ENCODE measurements at regions not wholly inside any gene's neighbourhood (a gene's known extent, or its start where the extent isn't known, plus 50 kb on each side); places are given as distances from the start of the nearest gene placed in this dataset.
"Not testable (repeated sequence)": the region's sequence is repeated elsewhere in the genome, so short reads cannot be mapped to it uniquely, and the experiment has no call there.

DNA sequence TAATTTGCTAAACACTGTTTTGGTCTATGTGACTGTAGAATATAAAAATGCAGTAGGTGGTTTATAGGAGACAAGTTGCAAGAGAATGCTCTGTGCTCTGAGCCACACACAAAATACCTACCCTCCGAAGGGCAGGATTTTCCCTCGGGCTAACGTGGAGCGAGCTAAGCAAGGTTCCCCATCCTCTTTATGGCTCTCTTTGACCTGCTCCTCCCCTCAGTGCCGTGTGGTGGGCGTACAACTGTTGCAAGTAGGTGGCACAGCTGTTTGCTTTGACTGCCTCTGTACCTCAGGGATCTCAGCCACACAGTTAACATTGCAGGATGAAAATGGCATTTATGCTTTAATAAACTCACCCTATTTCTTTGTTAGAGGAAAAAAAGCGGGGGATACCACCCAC is 339.1 kb downstream of the SATB1 start:
- Histone ChIP-seq H3K36me3 (ENCODE audit: control insufficient read depth in 2 of 2, extremely low read depth in 1 of 2, insufficient read depth in 2 of 2, low read length in 2 of 2) (no peaks in the 10 kb centered on the region), H3K4me1 (ENCODE audit: control insufficient read depth, extremely low read depth, insufficient read depth, low read length) (no peaks in the 10 kb centered on the region), H2AFZ (ENCODE audit: control insufficient read depth, low read length) (no peak overlapping the region), H3K79me2 (ENCODE audit: control insufficient read depth, insufficient read depth, low read length) (no peaks in the 10 kb centered on the region), H3K4me3 (ENCODE audit: control insufficient read depth in 2 of 3, extremely low read depth in 1 of 3, insufficient read depth in 2 of 3, low read depth in 1 of 3, low read length in 3 of 3) (no peak overlapping the region), H3K4me2 (ENCODE audit: control insufficient read depth, extremely low read depth, insufficient read depth, low read depth, low read length) (no peak overlapping the region), H3K27me3 (ENCODE audit: control insufficient read depth, extremely low read depth, insufficient read depth, low read length) (no peaks in the 10 kb centered on the region), H4K20me1 (ENCODE audit: control insufficient read depth, extremely low read depth, insufficient read depth, low read length) (no peaks in the 10 kb centered on the region), H3K9ac (ENCODE audit: control insufficient read depth, extremely low read depth, insufficient read depth, low read length) (no peak overlapping the region), H3K27ac (ENCODE audit: control insufficient read depth, insufficient read depth, low read length) (no peak overlapping the region), H3K9me1 (ENCODE audit: control insufficient read depth, extremely low read depth, insufficient read depth, low read length) (no peaks in the 10 kb centered on the region), H3K9me3 (ENCODE audit: control insufficient read depth, low read depth, low read length) (no peaks in the 10 kb centered on the region)
- TF ChIP-seq, protein P1, sequence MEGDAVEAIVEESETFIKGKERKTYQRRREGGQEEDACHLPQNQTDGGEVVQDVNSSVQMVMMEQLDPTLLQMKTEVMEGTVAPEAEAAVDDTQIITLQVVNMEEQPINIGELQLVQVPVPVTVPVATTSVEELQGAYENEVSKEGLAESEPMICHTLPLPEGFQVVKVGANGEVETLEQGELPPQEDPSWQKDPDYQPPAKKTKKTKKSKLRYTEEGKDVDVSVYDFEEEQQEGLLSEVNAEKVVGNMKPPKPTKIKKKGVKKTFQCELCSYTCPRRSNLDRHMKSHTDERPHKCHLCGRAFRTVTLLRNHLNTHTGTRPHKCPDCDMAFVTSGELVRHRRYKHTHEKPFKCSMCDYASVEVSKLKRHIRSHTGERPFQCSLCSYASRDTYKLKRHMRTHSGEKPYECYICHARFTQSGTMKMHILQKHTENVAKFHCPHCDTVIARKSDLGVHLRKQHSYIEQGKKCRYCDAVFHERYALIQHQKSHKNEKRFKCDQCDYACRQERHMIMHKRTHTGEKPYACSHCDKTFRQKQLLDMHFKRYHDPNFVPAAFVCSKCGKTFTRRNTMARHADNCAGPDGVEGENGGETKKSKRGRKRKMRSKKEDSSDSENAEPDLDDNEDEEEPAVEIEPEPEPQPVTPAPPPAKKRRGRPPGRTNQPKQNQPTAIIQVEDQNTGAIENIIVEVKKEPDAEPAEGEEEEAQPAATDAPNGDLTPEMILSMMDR (optimal IDR thresholded peaks at IDR 0.05 in 1 of 3, IDR thresholded peaks at IDR 0.05 in 1 of 3, conservative IDR thresholded peaks at IDR 0.05 in 1 of 3; ENCODE audit: extremely low read depth in 1 of 3, insufficient read depth in 2 of 3, low read length in 3 of 3): no peak
- no peak for TF ChIP-seq EZH2 (IDR thresholded peaks at IDR 0.05; ENCODE audit: low read length)
- FAIRE-seq: no peak
- dilution Hi-C loops (cut with MboI; ENCODE audit: extremely low pct_ligation_motif_present, low sequenced_read_pairs): no loop called here
- no peak for DNase-seq (ENCODE audit: low read depth, low spot score)

DNA sequence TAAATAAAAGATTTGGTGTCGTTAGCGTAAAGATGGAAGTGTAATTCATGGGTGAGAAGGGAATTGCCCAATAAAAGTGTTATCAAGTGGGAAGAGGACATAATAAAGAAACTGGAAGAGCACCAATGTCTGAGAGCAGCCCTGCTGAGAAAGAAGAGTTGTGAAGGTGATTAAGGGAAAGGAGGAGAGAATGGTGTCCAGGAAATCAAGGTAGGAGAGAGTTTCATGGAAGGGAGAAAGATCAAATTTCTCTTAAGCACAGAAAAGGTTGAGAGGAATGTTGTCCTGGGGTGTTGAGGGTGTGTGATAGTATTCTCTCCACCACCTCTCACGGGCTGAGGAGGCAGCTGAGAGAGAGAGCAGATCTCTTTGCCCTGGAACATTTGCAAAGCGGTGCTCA is 339.7 kb downstream of the SATB1 start:
- Histone ChIP-seq H3K4me1 (ENCODE audit: control insufficient read depth, extremely low read depth, insufficient read depth, low read length) (peaks cover 2% of the 10 kb centered on the region), H3K27ac (ENCODE audit: control insufficient read depth, insufficient read depth, low read length) (no peak overlapping the region), H3K27me3 (ENCODE audit: control insufficient read depth, extremely low read depth, insufficient read depth, low read length) (no peaks in the 10 kb centered on the region), H3K79me2 (ENCODE audit: control insufficient read depth, insufficient read depth, low read length) (no peaks in the 10 kb centered on the region), H3K4me3 (ENCODE audit: control insufficient read depth in 2 of 3, extremely low read depth in 1 of 3, insufficient read depth in 2 of 3, low read depth in 1 of 3, low read length in 3 of 3) (no peak overlapping the region), H3K4me2 (ENCODE audit: control insufficient read depth, extremely low read depth, insufficient read depth, low read depth, low read length) (no peak overlapping the region), H3K9me3 (ENCODE audit: control insufficient read depth, low read depth, low read length) (no peaks in the 10 kb centered on the region), H3K9ac (ENCODE audit: control insufficient read depth, extremely low read depth, insufficient read depth, low read length) (no peak overlapping the region), H3K9me1 (ENCODE audit: control insufficient read depth, extremely low read depth, insufficient read depth, low read length) (no peaks in the 10 kb centered on the region), H4K20me1 (ENCODE audit: control insufficient read depth, extremely low read depth, insufficient read depth, low read length) (no peaks in the 10 kb centered on the region), H2AFZ (ENCODE audit: control insufficient read depth, low read length) (no peak overlapping the region), H3K36me3 (ENCODE audit: control insufficient read depth in 2 of 2, extremely low read depth in 1 of 2, insufficient read depth in 2 of 2, low read length in 2 of 2) (no peaks in the 10 kb centered on the region)
- dilution Hi-C loops (cut with MboI; ENCODE audit: extremely low pct_ligation_motif_present, low sequenced_read_pairs): no loop called here
- TF ChIP-seq EZH2 (IDR thresholded peaks at IDR 0.05; ENCODE audit: low read length): no peak
- TF ChIP-seq, protein P1 (optimal IDR thresholded peaks at IDR 0.05 in 1 of 3, IDR thresholded peaks at IDR 0.05 in 1 of 3, conservative IDR thresholded peaks at IDR 0.05 in 1 of 3; ENCODE audit: extremely low read depth in 1 of 3, insufficient read depth in 2 of 3, low read length in 3 of 3): no peak
- DNase-seq (ENCODE audit: low read depth, low spot score) (no peak), FAIRE-seq (no peak)

DNA sequence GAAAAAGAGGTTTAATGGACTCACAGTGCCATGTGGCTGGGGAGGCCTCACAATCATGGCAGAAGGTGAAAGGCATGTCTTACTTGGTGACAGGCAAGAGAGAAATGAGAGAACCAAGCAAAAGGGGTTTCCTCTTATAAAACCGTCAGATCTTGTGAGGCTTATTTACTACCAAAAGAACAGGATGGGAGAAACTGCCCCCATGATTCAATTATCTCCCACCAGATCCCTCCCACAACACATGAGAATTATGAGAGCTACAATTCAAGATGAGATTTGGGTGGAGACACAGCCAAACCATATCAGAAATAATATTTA is 340.8 kb upstream of the TBC1D5 start:
- H3K4me2 ChIP-seq (ENCODE audit: control insufficient read depth, extremely low read depth, insufficient read depth, low read depth, low read length); H3K36me3 ChIP-seq (ENCODE audit: control insufficient read depth in 2 of 2, extremely low read depth in 1 of 2, insufficient read depth in 2 of 2, low read length in 2 of 2); H3K9ac ChIP-seq (ENCODE audit: control insufficient read depth, extremely low read depth, insufficient read depth, low read length); H3K9me3 ChIP-seq (ENCODE audit: control insufficient read depth, low read depth, low read length); H3K4me3 ChIP-seq (ENCODE audit: control insufficient read depth in 2 of 3, extremely low read depth in 1 of 3, insufficient read depth in 2 of 3, low read depth in 1 of 3, low read length in 3 of 3); FAIRE-seq; H3K9me1 ChIP-seq (ENCODE audit: control insufficient read depth, extremely low read depth, insufficient read depth, low read length); H2AFZ ChIP-seq (ENCODE audit: control insufficient read depth, low read length); H3K27ac ChIP-seq (ENCODE audit: control insufficient read depth, insufficient read depth, low read length); H3K27me3 ChIP-seq (ENCODE audit: control insufficient read depth, extremely low read depth, insufficient read depth, low read length); H3K79me2 ChIP-seq (ENCODE audit: control insufficient read depth, insufficient read depth, low read length); H4K20me1 ChIP-seq (ENCODE audit: control insufficient read depth, extremely low read depth, insufficient read depth, low read length); DNase-seq (ENCODE audit: low read depth, low spot score); dilution Hi-C loops (cut with MboI; ENCODE audit: extremely low pct_ligation_motif_present, low sequenced_read_pairs): not testable (repeated sequence)
- H3K4me1 ChIP-seq (ENCODE audit: control insufficient read depth, extremely low read depth, insufficient read depth, low read length): peaks cover 13% of the 10 kb centered on the region
